Muscle layer of duodenum (tissue), 2 donors: ENCODE measurements at regions not wholly inside any gene's neighbourhood (a gene's known extent, or its start where the extent isn't known, plus 50 kb on each side); places are given as distances from the start of the nearest gene placed in this dataset.
"Not testable (repeated sequence)": the region's sequence is repeated elsewhere in the genome, so short reads cannot be mapped to it uniquely, and the experiment has no call there.

Experiments used
- H3K27ac ChIP-seq: one replicate; pipeline ENCODE4 v1.7.0; 2013; ENCODE audit warnings: mild to moderate bottlenecking, low read length
- H3K27me3 ChIP-seq: one replicate; pipeline ENCODE4 v1.7.0; 2013; ENCODE audit warnings: low read depth, mild to moderate bottlenecking, control low read depth, low read length
- H3K36me3 ChIP-seq, 2 donors: one replicate each; pipeline ENCODE4 v1.7.0; 2013; ENCODE audit warnings: low read length in 2 of 2, control low read depth in 1 of 2, mild to moderate bottlenecking in 1 of 2; ENCODE audit not compliant: insufficient read depth in 2 of 2, control insufficient read depth in 1 of 2
- H3K4me1 ChIP-seq, 2 donors: one replicate each; pipeline ENCODE4 v1.7.0; 2013; ENCODE audit warnings: low read length in 2 of 2, mild to moderate bottlenecking in 2 of 2, control low read depth in 1 of 2, moderate library complexity in 1 of 2; ENCODE audit not compliant: insufficient read depth in 2 of 2, control insufficient read depth in 1 of 2
- H3K4me3 ChIP-seq, 2 donors: one replicate each; pipeline ENCODE4 v1.7.0; 2013; ENCODE audit warnings: low read length in 2 of 2, low read depth in 1 of 2, mild to moderate bottlenecking in 1 of 2
- H3K9me3 ChIP-seq, 2 donors: one replicate each; pipeline ENCODE4 v1.7.0; 2013; ENCODE audit warnings: low read length in 2 of 2, control low read depth in 1 of 2, mild to moderate bottlenecking in 1 of 2; ENCODE audit not compliant: control insufficient read depth in 1 of 2
- donor health status: healthy.

DNA sequence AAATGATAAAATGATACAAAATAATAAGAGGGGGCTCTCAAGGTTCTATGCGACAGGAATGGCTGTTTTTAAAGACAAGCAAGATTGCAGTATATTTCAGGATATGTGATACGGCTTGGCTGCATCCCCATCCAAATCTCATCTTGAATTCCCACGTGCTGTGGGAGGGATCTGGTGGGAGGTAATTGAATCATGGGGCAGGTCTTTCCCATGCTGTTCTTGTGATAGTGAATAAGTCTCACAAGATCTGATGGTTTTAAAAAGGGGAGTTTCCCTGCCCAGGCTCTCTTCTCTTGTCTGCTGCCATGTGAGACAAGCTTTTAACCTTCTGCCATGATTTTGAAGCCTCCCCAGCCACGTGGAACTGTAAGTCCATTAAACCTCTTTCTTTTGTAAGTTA, 327.7 kb downstream of the GBA3 start:
- H3K4me3 ChIP-seq, H3K9me3 ChIP-seq, H3K36me3 ChIP-seq, H3K27ac ChIP-seq, H3K27me3 ChIP-seq, H3K4me1 ChIP-seq: not testable (repeated sequence)

DNA sequence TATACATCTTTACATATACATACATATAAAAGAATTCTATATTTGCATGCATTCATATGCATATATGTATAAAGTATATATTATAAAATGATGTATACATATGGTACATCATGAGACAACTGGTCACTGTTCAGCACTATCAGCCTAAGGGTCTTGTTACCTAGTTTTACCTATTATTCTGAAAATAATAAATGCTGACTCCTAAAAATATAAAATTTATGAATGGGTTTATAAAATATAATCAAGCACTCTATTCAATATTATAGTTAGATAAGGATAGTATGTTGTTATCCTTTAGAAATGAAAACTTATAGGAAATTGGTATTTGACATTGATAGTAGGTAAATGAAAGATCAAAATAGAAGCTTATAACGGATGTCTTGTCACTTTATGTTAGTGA, 324.2 kb downstream of the GBA3 start:
- H3K9me3 ChIP-seq: no peaks in the 10 kb centered on the region
- no peaks in the 10 kb centered on the region for H3K4me1 ChIP-seq
- H3K36me3 ChIP-seq: no peaks in the 10 kb centered on the region
- no peaks in the 10 kb centered on the region for H3K27me3 ChIP-seq
- H3K4me3 ChIP-seq: no peak overlapping the region
- H3K27ac ChIP-seq: no peak overlapping the region

DNA sequence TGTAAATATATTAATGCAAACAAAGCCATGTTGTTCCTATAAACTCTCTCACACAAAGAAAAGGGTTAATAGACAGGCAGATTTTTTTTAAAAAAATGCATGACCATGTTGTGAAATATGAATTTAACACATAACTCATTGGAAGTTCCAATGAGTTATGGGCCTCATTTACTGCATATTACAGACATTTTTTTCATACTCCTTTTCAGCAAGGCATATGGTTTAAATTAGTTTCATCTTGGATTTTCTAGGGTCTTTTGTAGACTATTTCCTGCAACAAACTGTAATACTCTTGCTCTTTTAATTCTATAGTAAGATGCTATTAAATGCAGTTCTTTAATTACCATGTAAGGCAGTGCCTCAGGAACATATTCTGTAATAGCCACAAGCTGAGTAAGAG, 323.1 kb downstream of the GBA3 start:
- no peaks in the 10 kb centered on the region for H3K9me3 ChIP-seq
- H3K36me3 ChIP-seq: no peaks in the 10 kb centered on the region
- no peak overlapping the region for H3K27ac ChIP-seq
- H3K4me1 ChIP-seq: no peaks in the 10 kb centered on the region
- no peaks in the 10 kb centered on the region for H3K27me3 ChIP-seq
- H3K4me3 ChIP-seq: no peak overlapping the region

DNA sequence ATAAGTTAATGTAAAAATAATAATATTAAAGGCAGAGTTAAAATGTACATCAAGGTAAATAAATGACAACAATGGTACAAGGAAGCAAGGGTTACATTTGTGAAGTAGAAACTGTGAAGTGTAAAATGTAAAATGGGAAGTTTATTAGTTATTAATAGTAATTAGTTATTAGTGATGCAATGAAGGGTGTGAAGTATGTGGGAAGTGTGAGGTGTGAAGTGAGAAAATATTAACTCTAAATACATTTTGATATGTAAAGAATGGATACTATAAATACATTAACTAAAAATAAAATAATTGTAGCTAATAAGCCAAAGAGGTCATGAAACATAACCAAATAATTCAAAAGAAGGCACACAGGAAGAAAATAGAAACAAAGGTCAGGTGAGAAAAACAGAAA, 316.4 kb downstream of the GBA3 start:
- Histone ChIP-seq H3K4me1 (no peaks in the 10 kb centered on the region), H3K27me3 (no peaks in the 10 kb centered on the region), H3K36me3 (no peaks in the 10 kb centered on the region), H3K9me3 (peaks cover 4 to 6% of the 10 kb centered on the region in 2 donors), H3K4me3 (no peak overlapping the region), H3K27ac (no peak overlapping the region)

DNA sequence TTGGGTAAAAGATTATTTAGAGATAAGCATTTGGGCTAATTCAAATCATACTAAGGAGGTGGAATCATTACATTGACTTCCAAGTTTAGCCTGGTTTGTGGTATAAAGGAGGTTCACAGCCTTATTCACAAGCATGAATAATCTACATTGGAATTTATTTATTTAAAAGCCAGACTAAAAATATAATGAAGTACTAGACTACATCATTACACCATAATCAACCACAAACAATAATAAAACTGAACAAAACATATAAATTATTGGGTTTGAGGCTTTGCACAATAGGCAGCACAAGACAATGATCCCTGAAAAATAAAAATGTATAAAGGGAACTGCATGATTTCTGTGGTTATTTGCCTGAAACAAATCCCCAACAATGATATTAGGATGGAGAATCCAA, 314.0 kb downstream of the GBA3 start:
- no peaks in the 10 kb centered on the region for H3K36me3 ChIP-seq
- no peaks in the 10 kb centered on the region for H3K27me3 ChIP-seq
- no peaks in the 10 kb centered on the region for H3K4me1 ChIP-seq
- no peak overlapping the region for H3K27ac ChIP-seq
- no peak overlapping the region for H3K4me3 ChIP-seq
- H3K9me3 ChIP-seq: peaks cover 4 to 6% of the 10 kb centered on the region in 2 donors

DNA sequence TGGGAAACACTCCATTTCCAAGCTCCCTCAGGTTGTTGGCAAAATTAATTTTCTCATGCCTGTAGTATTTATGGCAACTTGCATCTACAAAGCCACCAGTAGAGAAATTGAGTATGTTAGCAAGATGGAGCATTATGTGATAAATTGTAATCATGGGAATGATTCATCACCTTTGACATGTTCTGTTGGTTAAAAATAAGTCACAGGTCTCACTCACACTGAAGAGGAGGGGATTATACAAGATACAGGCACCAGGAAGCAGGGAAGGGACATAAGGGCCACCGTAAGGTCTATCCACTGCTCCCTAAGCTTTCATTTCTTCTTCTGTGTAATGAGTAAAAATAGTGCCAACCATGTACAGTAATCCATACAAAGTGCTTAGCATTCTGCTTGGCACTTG, 313.0 kb downstream of the GBA3 start:
- H3K27ac ChIP-seq: no peak overlapping the region
- no peak overlapping the region for H3K4me3 ChIP-seq
- no peaks in the 10 kb centered on the region for H3K4me1 ChIP-seq
- H3K36me3 ChIP-seq: no peaks in the 10 kb centered on the region
- H3K27me3 ChIP-seq: no peaks in the 10 kb centered on the region
- peaks cover 4 to 6% of the 10 kb centered on the region in 2 donors for H3K9me3 ChIP-seq

DNA sequence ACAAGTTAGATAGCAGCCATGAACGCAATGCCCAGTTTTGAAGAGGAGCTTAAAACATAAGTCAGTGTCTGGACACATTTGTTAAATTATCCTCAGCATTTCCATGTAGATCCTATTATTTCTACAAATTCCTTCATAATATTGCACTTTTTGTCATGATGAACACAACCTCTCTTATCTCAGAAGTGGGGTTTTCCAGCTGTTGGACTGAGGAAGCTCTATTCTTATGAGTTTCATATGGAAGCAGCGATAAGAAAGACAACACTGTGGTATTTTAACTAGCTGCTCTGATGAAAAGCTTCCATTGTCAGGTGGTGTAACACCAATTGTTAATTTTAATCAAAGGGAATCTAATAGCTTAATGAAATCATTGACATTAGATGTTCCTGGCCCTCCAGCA, 308.7 kb downstream of the GBA3 start:
- Histone ChIP-seq H3K4me3 (no peak overlapping the region), H3K27me3 (no peaks in the 10 kb centered on the region), H3K36me3 (no peaks in the 10 kb centered on the region), H3K27ac (no peak overlapping the region), H3K4me1 (no peaks in the 10 kb centered on the region), H3K9me3 (no peaks in the 10 kb centered on the region)

DNA sequence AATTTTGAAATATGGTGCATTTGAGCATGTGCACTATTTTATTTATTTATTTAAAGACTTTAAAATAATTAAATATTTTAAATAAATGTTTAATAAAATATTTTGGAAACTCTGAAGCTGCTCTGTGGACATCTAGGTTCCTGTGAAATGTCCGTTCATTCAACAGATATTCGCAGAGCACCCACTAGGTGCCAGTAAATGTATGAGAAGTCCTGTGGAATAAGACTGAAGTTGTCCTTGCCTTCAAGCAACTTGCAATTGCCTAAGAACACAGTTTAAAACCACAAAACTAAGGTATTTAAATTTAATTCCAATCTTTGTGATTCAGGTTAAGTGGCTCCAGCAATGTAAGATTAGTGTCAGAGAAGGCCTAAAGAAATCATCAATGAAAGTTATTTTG, 306.7 kb downstream of the GBA3 start:
- no peak overlapping the region for H3K4me3 ChIP-seq
- no peaks in the 10 kb centered on the region for H3K4me1 ChIP-seq
- H3K27me3 ChIP-seq: no peaks in the 10 kb centered on the region
- no peaks in the 10 kb centered on the region for H3K9me3 ChIP-seq
- no peak overlapping the region for H3K27ac ChIP-seq
- no peaks in the 10 kb centered on the region for H3K36me3 ChIP-seq

DNA sequence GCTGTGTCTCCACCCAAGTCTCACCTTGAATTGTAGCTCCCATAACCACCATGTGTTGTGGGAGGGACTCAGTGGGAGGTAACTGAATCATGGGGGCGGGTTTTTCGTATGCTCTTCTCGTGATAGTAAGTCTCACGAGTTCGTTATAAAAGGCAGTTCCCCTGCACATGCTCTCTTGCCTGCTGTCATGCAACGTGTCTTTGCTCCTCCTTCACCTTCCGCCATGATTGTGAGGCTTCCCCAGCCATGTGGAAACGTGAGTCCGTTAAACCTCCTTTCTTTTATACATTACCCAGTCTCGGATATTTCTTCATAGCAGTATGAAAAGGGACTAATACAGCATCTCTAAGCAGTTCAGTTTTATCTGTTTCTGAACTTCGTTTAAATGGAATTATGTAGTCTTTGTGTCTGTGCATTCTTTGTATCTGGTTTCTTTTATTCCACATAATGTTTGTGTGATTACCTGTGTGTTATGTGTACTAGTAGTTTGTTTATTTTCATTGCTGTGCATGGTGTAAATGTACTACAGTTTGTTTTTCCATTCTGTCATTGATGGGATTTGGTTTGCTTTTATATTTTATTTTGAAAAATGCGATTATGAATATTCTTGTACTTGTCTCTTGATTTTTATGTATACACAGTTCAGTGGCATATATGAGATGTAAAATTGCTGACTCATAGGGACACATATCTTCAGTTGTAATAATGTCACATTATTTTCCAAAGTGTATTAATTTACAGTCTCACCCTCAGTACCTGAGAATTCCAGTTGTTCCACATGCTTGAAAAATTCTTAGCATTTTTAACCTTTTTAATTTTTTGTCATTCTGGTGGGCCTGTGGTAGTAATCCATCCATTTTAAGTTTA, 304.9 kb downstream of the GBA3 start:
- Histone ChIP-seq H3K36me3 (no peaks in the 10 kb centered on the region), H3K27ac (no peak overlapping the region), H3K4me3 (no peak overlapping the region), H3K27me3 (no peaks in the 10 kb centered on the region), H3K4me1 (no peaks in the 10 kb centered on the region), H3K9me3 (no peaks in the 10 kb centered on the region)

DNA sequence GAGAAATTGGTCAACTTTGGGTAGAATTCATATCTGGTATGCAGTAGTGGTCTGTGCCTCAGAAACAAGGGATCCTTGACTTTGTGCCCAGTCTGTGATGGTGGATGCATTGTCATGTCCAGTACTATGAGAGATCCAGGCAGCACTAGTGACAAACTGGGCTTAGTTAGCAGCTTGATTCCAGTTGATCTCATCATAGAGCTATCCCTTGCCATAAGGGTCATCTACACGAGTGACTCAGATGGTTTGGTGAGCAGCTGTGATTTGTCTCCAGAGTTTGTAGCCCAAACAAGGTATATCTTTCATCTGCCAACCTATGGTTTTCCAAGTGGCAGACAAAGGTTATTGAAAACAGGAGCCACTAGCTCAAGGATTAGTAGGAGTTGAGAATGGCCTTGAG, 298.8 kb downstream of the GBA3 start:
- H3K27ac ChIP-seq: no peak overlapping the region
- H3K4me1 ChIP-seq: no peaks in the 10 kb centered on the region
- no peaks in the 10 kb centered on the region for H3K36me3 ChIP-seq
- no peaks in the 10 kb centered on the region for H3K9me3 ChIP-seq
- H3K4me3 ChIP-seq: no peak overlapping the region
- no peaks in the 10 kb centered on the region for H3K27me3 ChIP-seq

DNA sequence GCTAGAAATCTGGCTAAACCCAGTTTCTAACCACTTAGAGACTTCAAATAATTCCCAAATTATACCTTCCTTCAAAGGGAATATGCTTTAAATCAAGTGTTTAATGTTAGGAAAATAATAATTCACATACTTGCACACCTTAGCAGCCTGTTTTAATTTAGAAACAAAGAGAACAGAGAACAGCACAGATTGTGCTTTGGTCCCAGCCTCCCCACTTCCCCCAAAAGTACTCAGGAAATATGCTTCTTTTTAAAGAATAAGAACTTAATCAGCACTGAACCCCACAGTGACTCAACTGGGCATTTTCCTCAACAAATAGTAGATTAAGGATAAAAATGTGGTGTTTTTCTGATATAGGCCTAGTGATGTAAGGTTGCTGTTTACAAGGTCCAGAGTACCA, 295.8 kb downstream of the GBA3 start:
- Histone ChIP-seq H3K27me3 (no peaks in the 10 kb centered on the region), H3K4me1 (no peaks in the 10 kb centered on the region), H3K36me3 (no peaks in the 10 kb centered on the region), H3K27ac (no peak overlapping the region), H3K9me3 (no peaks in the 10 kb centered on the region), H3K4me3 (no peak overlapping the region)

DNA sequence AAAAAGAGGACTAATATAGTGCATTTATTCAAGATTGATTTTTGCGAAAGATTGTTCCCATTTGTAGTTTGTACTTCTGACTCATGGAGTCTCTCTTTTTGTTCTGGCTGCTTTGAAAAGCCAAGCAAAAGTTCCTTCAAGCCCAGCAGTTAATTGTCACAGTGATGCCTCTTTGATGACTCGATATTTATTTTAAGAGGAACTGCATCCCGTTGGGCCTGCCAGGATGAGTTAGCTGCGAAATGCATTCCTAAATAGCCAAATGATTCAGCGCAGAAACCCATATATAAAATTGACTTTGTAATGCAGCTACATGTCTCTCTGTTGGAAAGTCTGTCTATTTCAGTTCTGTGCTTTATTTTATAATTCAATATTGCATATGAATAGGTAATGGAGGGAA, 295.1 kb downstream of the GBA3 start:
- H3K27me3 ChIP-seq: no peaks in the 10 kb centered on the region
- H3K4me1 ChIP-seq: no peaks in the 10 kb centered on the region
- no peaks in the 10 kb centered on the region for H3K36me3 ChIP-seq
- H3K27ac ChIP-seq: no peak overlapping the region
- H3K9me3 ChIP-seq: no peaks in the 10 kb centered on the region
- no peak overlapping the region for H3K4me3 ChIP-seq
